Skeletal muscle satellite cell (primary cell): ENCODE measurements at regions not wholly inside any gene's neighbourhood (a gene's known extent, or its start where the extent isn't known, plus 50 kb on each side); places are given as distances from the start of the nearest gene placed in this dataset.

Experiments used
- H3K27me3 ChIP-seq: 2 replicates; pipeline ENCODE4 v1.7.0; 2013; ENCODE audit warnings: low read length; ENCODE audit not compliant: control insufficient read depth, insufficient read depth
- H3K36me3 ChIP-seq: 2 replicates; pipeline ENCODE4 v1.7.0; 2013; ENCODE audit warnings: mild to moderate bottlenecking, control low read depth, low read length; ENCODE audit not compliant: insufficient read depth
- H3K4me1 ChIP-seq: 2 replicates; pipeline ENCODE4 v1.7.0; 2013; ENCODE audit warnings: low read length; ENCODE audit not compliant: control insufficient read depth, insufficient read depth
- H3K4me2 ChIP-seq: 2 replicates; pipeline ENCODE4 v1.7.0; 2013; ENCODE audit warnings: mild to moderate bottlenecking, low read length
- H3K4me3 ChIP-seq: 2 replicates; pipeline ENCODE4 v1.7.0; 2013; ENCODE audit warnings: low read length
- H3K9ac ChIP-seq: 2 replicates; pipeline ENCODE4 v1.7.0; 2013; ENCODE audit warnings: mild to moderate bottlenecking, low read depth, low read length, moderate library complexity
- H3K9me3 ChIP-seq: replicated peaks from 2 replicates; pipeline ENCODE4 v1.7.0; 2013; ENCODE audit warnings: mild to moderate bottlenecking, control low read depth, low read length

DNA sequence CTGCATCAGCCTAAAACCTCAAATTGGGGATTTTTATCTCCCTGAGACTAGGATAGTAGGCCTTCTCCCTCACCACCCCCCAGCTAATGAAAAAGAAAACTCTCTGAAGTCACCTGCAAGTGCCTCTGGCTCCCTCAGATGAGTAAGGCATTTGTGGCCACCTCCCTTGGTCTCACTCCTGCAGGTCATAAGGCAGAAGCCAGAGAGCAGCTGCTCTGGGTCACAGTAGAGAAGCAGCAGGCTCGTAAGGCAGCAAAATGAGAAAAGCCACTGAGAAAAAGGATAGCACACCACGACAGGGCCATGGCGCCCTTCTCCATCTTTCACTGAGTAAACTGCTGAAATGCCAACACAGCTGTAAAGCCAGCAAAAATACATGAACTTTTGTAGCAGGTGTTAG, 296.7 kb upstream of the DPH6 start:
- Histone ChIP-seq H3K9ac (no peak overlapping the region), H3K27me3 (peaks cover 44% of the 10 kb centered on the region), H3K36me3 (no peaks in the 10 kb centered on the region), H3K4me1 (no peaks in the 10 kb centered on the region), H3K4me3 (no peak overlapping the region), H3K9me3 (no peaks in the 10 kb centered on the region), H3K4me2 (no peak overlapping the region)

DNA sequence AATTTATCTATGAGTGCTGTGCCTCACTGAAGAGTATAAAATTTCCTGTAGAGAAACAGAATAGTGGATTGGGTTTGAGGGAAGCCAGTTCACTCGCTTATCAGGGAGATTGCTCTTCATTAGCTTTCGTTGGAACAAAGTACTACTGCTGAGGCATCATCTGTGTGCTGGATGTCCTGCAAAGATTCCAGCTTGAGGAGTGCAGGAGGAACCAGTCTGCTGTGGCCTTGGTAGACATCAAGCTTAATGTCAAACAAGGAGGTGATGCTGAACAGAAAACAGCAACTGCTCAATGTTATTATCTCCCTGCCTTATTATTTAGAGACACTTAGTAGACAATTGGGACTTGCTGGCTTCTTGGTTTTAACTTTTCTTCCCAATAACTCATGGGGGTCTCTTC, 297.5 kb upstream of the DPH6 start:
- no peaks in the 10 kb centered on the region for H3K36me3 ChIP-seq
- H3K27me3 ChIP-seq: peaks cover 41% of the 10 kb centered on the region
- H3K4me3 ChIP-seq: no peak overlapping the region
- no peaks in the 10 kb centered on the region for H3K4me1 ChIP-seq
- no peaks in the 10 kb centered on the region for H3K9me3 ChIP-seq
- H3K9ac ChIP-seq: no peak overlapping the region
- H3K4me2 ChIP-seq: no peak overlapping the region

DNA sequence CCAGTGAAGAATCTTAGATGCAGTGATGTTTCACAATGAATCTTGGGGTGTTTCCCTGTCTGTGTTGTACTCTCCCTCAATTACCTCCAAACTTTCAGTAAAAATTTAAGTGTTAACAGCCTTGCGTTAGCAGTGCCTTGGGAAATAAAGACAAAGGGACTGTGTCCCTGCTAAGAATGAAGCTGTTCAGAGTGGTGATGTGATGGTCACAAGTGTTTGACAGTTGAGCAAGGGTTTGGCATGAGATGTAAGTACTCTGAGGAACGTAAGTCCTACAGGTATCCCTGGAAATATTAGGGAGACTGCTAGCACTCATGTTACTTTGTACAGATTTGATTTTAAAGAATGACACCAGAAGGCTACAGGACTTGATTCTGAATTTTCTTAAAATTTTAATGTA, 304.3 kb upstream of the DPH6 start:
- H3K4me1 ChIP-seq: no peaks in the 10 kb centered on the region
- H3K4me2 ChIP-seq: no peak overlapping the region
- no peak overlapping the region for H3K4me3 ChIP-seq
- H3K9me3 ChIP-seq: no peaks in the 10 kb centered on the region
- no peak overlapping the region for H3K9ac ChIP-seq
- H3K36me3 ChIP-seq: no peaks in the 10 kb centered on the region
- H3K27me3 ChIP-seq: no peaks in the 10 kb centered on the region

DNA sequence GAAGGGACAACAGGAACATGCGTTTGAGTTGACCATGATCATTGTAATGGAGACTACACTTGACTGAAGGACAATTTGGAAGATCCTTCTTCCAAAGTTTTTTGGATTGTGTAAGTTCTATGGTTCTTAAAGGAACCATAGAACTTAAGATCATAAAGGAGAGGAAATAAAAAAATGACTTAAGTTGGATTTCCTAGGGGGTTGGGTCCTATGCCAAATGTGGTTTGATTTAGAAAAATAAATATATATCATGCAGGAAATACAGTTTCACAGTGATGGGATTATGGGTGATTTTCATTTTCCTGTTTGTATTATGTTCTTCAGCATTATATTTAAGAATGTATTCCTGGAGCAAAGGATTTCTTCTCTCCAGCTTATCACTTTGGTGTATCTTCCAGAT, 305.5 kb upstream of the DPH6 start:
- no peaks in the 10 kb centered on the region for H3K36me3 ChIP-seq
- no peak overlapping the region for H3K9ac ChIP-seq
- no peaks in the 10 kb centered on the region for H3K9me3 ChIP-seq
- no peaks in the 10 kb centered on the region for H3K4me1 ChIP-seq
- no peak overlapping the region for H3K4me3 ChIP-seq
- no peak overlapping the region for H3K4me2 ChIP-seq
- no peaks in the 10 kb centered on the region for H3K27me3 ChIP-seq

DNA sequence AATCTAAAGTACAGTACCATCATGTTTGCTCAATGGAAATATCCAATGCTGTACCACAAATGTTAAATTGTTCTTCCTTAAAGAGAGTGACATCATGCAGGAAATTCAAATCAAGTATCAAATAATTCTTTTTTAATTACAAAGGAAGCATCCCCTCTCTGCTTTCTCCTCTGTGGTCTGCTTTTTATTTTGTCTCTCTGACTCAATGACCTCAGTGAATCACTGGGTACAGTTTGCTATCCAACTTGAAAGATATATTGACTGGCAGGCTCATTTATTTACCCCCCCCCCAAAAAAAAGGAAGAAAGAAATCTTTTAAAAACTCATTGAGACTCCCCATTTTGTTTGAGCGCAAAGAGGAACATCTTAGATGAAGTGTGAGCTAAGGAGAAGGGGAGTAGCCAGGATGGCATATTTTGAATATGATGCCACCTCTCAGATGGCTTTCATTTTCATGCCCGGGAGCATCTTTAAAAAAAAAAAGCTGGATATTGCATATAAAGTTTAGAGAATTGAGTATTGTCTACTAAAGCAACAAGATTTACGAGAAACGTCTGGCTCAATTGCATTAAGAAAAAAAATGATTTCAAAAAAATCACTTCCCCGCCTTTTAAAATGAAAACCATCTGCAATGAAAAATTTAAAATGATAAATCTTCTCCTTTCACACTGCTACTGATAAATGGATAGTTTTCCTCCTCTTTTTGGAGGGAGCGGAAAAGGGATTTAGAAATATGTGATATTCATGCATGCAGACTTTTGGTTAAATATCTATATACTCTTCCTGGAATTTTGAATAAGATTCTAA, 307.1 kb upstream of the DPH6 start:
- Histone ChIP-seq H3K27me3 (no peaks in the 10 kb centered on the region), H3K4me3 (no peak overlapping the region), H3K4me1 (no peaks in the 10 kb centered on the region), H3K9ac (no peak overlapping the region), H3K9me3 (no peaks in the 10 kb centered on the region), H3K36me3 (no peaks in the 10 kb centered on the region), H3K4me2 (no peak overlapping the region)

DNA sequence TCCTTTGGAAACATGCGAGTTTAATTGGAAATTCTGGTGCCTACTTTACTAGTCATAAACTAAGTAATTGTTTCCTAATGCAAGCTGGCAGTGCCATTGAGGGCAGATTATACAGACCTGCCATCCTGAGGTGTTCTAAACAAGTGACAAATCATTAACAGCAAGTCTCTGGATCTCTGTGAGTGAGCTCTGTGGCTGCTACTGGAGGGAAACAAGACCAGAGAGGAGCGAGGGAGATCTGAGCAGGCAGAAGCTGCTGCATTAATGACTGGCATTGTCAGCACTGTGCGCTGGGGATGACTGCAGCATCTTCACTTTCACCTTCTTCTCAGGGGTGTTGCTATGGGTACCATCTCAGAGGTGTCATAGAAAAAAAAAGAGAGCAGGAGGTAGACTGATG, 308.4 kb upstream of the DPH6 start:
- Histone ChIP-seq H3K9me3 (no peaks in the 10 kb centered on the region), H3K4me2 (no peak overlapping the region), H3K36me3 (no peaks in the 10 kb centered on the region), H3K4me3 (no peak overlapping the region), H3K27me3 (no peaks in the 10 kb centered on the region), H3K9ac (no peak overlapping the region), H3K4me1 (no peaks in the 10 kb centered on the region)

DNA sequence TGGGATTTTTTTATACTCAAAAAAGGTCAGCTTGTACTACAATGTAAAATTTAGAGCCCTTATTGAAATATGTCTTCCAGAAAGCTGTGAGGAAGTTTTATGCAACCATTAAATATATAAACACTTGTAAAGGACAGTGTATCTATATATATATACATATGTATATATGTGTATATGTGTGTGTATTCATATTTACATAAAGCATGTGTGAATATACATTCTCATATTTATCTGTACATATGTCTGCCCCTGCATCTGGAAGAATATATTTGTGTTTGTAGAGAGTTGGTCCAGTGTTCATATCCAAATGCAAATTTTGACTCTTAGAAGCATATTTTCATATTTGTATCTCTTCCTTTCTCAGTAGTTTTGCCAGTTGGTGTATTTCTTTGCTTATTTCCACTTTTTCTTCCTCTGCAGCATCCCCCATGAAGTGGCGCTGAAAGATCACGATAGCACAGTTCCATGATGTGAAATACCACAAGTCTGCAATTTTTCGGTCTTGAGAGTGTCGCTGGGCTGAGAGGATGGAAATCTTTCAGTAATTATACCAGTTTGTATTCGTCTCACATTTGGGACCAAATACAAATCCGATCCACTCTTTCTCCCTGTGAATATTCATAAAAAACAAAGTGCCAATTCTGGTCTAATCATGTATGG, 311.7 kb upstream of the DPH6 start:
- Histone ChIP-seq H3K4me3 (no peak overlapping the region), H3K4me1 (no peaks in the 10 kb centered on the region), H3K4me2 (no peak overlapping the region), H3K27me3 (no peaks in the 10 kb centered on the region), H3K9me3 (no peaks in the 10 kb centered on the region), H3K9ac (no peak overlapping the region), H3K36me3 (no peaks in the 10 kb centered on the region)

DNA sequence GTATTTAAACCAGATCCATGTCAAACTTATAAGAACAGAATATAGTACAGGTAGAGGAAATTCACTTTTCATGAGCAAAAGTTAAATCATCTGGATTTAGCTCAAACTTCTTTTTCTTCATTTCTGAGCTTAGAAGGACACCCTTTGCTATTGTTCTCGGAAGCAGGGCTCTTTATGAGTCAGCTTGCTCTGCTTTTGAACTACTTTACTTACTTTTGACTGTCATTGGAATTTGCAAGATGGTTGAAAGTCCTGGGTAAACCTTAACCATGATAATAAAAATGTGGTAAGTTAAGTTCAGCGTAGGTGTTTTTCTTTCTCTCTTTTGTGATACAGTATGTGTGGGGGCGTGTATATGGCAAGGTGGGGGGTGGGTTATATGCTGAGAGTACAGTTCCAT, 312.7 kb upstream of the DPH6 start:
- Histone ChIP-seq H3K4me2 (no peak overlapping the region), H3K36me3 (no peaks in the 10 kb centered on the region), H3K9ac (no peak overlapping the region), H3K27me3 (no peaks in the 10 kb centered on the region), H3K4me1 (no peaks in the 10 kb centered on the region), H3K4me3 (no peak overlapping the region), H3K9me3 (no peaks in the 10 kb centered on the region)

DNA sequence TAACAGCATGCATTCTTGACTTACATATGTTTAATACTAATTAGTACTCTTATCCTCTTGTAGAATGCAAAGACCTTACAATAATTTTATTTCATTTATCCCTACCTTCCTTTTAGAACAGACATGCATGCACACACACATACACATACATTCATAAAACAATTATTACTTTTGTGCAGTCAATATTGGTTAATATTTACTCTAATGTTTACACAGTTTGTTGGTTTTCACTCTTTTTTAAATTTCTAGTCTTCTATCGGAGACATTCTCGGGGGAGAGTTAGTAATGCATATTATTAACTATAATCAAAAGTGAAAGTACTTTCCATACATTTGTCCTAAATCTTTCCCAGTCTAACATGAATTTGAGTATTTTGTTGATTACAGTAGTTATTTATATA, 317.7 kb upstream of the DPH6 start:
- Histone ChIP-seq H3K9ac (no peak overlapping the region), H3K36me3 (no peaks in the 10 kb centered on the region), H3K27me3 (no peaks in the 10 kb centered on the region), H3K4me1 (no peaks in the 10 kb centered on the region), H3K9me3 (no peaks in the 10 kb centered on the region), H3K4me3 (no peak overlapping the region), H3K4me2 (no peak overlapping the region)

DNA sequence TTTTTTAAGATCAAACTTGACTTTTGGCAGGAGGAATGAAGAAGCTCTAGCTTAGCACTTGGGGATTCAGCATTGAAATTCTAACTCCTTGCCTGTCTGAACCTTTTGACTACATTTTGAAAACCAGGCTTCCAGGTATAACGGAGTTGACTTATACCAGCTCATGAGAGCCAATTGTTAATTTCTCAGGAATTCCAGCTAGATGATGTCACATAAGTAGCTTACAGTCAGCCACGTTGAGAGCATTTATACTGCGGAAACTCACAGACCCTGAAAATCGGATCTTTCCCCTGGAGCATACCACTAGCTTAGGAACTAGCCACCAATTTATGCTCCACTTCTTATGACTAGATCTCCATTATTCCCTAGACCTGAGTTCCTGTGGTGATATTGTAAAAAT, 321.4 kb upstream of the DPH6 start:
- Histone ChIP-seq H3K4me3 (no peak overlapping the region), H3K4me2 (no peak overlapping the region), H3K27me3 (no peaks in the 10 kb centered on the region), H3K36me3 (no peaks in the 10 kb centered on the region), H3K9me3 (no peaks in the 10 kb centered on the region), H3K9ac (no peak overlapping the region), H3K4me1 (no peaks in the 10 kb centered on the region)

DNA sequence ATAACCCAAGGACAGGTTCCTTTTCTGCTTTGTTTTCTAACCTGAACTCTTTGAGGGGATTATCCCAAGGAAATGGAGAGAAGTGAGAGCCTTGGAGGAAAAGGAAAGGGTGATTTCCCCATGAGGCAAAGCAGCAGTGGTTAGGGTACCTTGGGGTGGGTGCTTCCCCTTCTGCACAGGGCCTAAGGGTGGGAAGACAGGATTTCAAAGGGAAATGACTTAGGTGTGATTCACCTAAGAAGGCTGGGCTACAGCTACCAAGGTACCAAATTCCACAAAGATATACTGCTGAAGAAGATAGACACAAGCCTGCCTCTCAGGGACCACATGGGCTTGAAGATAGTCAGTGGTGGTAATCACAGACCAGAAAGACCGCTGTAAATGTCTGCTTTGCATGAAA, 325.3 kb upstream of the DPH6 start:
- H3K9ac ChIP-seq: no peak overlapping the region
- H3K4me2 ChIP-seq: no peak overlapping the region
- H3K4me3 ChIP-seq: no peak overlapping the region
- H3K36me3 ChIP-seq: no peaks in the 10 kb centered on the region
- peaks cover 13% of the 10 kb centered on the region for H3K4me1 ChIP-seq
- no peaks in the 10 kb centered on the region for H3K9me3 ChIP-seq
- H3K27me3 ChIP-seq: no peaks in the 10 kb centered on the region

DNA sequence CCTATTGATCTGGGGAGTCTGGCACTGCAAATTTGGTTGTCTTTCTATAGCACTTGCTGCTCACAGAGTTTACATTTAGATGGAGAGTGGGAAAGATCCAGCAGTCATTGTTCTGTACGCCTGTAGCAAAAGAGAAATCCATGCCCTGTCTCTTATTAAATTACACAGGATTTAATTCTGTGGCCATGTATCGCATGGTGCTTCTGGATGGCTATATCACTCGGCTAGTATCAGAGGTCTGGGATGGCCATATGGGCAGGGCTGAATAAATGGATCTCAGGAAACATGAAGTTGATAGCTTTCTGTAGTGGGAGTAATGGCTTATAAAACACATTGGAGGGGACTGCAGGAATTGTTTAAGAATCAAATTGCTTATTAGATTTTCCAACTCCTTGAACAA, 325.8 kb upstream of the DPH6 start:
- Histone ChIP-seq H3K4me2 (no peak overlapping the region), H3K4me3 (no peak overlapping the region), H3K9ac (no peak overlapping the region), H3K27me3 (no peaks in the 10 kb centered on the region), H3K9me3 (no peaks in the 10 kb centered on the region), H3K4me1 (peaks cover 13% of the 10 kb centered on the region), H3K36me3 (no peaks in the 10 kb centered on the region)
